ENCODE measurements at regions not wholly inside any gene's neighbourhood (a gene's known extent, or its start where the extent isn't known, plus 50 kb on each side); places are given as distances from the start of the nearest gene placed in this dataset.

GRCh38 chr22:27671413-27671935, 130.1 kb downstream of the MN1 start:
- Histone ChIP-seq H3K9me3 (ENCODE audit: control insufficient read depth, low read length) (peaks cover 1% of the 10 kb centered on the region), H3K14ac (ENCODE audit: low read length in 2 of 2) (no peak overlapping the region), H2BK120ac (ENCODE audit: low read depth, low read length) (peak overlapping the region; percentile 82), H3K4ac (ENCODE audit: low read depth in 1 of 2, low read length in 2 of 2) (peak overlapping the region in 1 of 2 experiments; percentile 43), H4K8ac (ENCODE audit: low read length) (peak overlapping the region; percentile 87), H3K27ac (ENCODE audit: low read length, poor library complexity, severe bottlenecking) (no peak overlapping the region), H2AK5ac (ENCODE audit: low read length, severe bottlenecking) (no peak overlapping the region), H3K4me2 (ENCODE audit: low read length, poor library complexity, severe bottlenecking) (no peak overlapping the region), H2AFZ (ENCODE audit: low read depth, low read length) (no peak overlapping the region), H3K18ac (ENCODE audit: low read depth in 1 of 2, low read length in 2 of 2) (peak overlapping the region; percentile 61 to 64), H3K36me3 (ENCODE audit: control insufficient read depth in 1 of 2, insufficient read depth in 2 of 2, low read depth in 1 of 2, low read length in 2 of 2) (no peaks in the 10 kb centered on the region), H2BK12ac (ENCODE audit: low read length in 2 of 2) (peak overlapping the region; percentile 49 to 60), H2BK5ac (ENCODE audit: low read depth, low read length, poor library complexity, severe bottlenecking) (no peak overlapping the region), H3K4me3 (ENCODE audit: insufficient read depth in 1 of 2, low read depth in 1 of 2, low read length in 2 of 2) (no peak overlapping the region), H3K4me1 (ENCODE audit: control insufficient read depth, insufficient read depth, low read depth, low read length) (peaks cover 34% of the 10 kb centered on the region), H4K91ac (ENCODE audit: low read length) (peak overlapping the region; percentile 85), H3K23ac (ENCODE audit: low read length in 2 of 2) (no peak overlapping the region), H3K9ac (ENCODE audit: low read length) (no peak overlapping the region), H2BK15ac (ENCODE audit: low read depth, poor library complexity, severe bottlenecking) (peak overlapping the region; percentile 6), H3K27me3 (ENCODE audit: control insufficient read depth in 1 of 2, insufficient read depth in 1 of 2, low read length in 2 of 2) (peaks cover 7 to 9% of the 10 kb centered on the region in 2 experiments), H3K79me1 (replicated peaks; ENCODE audit: low read length, poor library complexity, severe bottlenecking) (no peaks in the 10 kb centered on the region)
- WGBS: 66% methylated on average over 3 of the region's 3 CpGs
- no peak for DNase-seq

- Histone ChIP-seq H2BK120ac (ENCODE audit: low read depth, low read length) (no peak overlapping the region), H3K4me3 (ENCODE audit: insufficient read depth in 1 of 2, low read depth in 1 of 2, low read length in 2 of 2) (no peak overlapping the region), H2BK15ac (ENCODE audit: low read depth, poor library complexity, severe bottlenecking) (no peak overlapping the region), H2BK5ac (ENCODE audit: low read depth, low read length, poor library complexity, severe bottlenecking) (no peak overlapping the region), H3K18ac (ENCODE audit: low read depth in 1 of 2, low read length in 2 of 2) (no peak overlapping the region), H2AFZ (ENCODE audit: low read depth, low read length) (no peak overlapping the region), H3K14ac (ENCODE audit: low read length in 2 of 2) (no peak overlapping the region), H4K8ac (ENCODE audit: low read length) (no peak overlapping the region), H3K36me3 (ENCODE audit: control insufficient read depth in 1 of 2, insufficient read depth in 2 of 2, low read depth in 1 of 2, low read length in 2 of 2) (no peaks in the 10 kb centered on the region), H2AK5ac (ENCODE audit: low read length, severe bottlenecking) (no peak overlapping the region), H3K27ac (ENCODE audit: low read length, poor library complexity, severe bottlenecking) (no peak overlapping the region), H3K9me3 (ENCODE audit: control insufficient read depth, low read length) (no peaks in the 10 kb centered on the region), H3K4ac (ENCODE audit: low read depth in 1 of 2, low read length in 2 of 2) (no peak overlapping the region), H3K4me1 (ENCODE audit: control insufficient read depth, insufficient read depth, low read depth, low read length) (peaks cover 26% of the 10 kb centered on the region), H3K9ac (ENCODE audit: low read length) (no peak overlapping the region), H3K27me3 (ENCODE audit: control insufficient read depth in 1 of 2, insufficient read depth in 1 of 2, low read length in 2 of 2) (peaks cover 7 to 16% of the 10 kb centered on the region in 2 experiments), H3K4me2 (ENCODE audit: low read length, poor library complexity, severe bottlenecking) (no peak overlapping the region), H3K23ac (ENCODE audit: low read length in 2 of 2) (no peak overlapping the region), H3K79me1 (replicated peaks; ENCODE audit: low read length, poor library complexity, severe bottlenecking) (no peaks in the 10 kb centered on the region), H4K91ac (ENCODE audit: low read length) (no peak overlapping the region), H2BK12ac (ENCODE audit: low read length in 2 of 2) (no peak overlapping the region)
- WGBS: 91% methylated on average over 9 of the region's 9 CpGs
- no peak for DNase-seq
Measured at GRCh38 chr22:27672721-27673418, 128.7 kb downstream of the MN1 start.

GRCh38 chr22:27673839-27674238, 127.7 kb downstream of the MN1 start:
- Histone ChIP-seq H2AK5ac (ENCODE audit: low read length, severe bottlenecking) (no peak overlapping the region), H3K18ac (ENCODE audit: low read depth in 1 of 2, low read length in 2 of 2) (no peak overlapping the region), H3K36me3 (ENCODE audit: control insufficient read depth in 1 of 2, insufficient read depth in 2 of 2, low read depth in 1 of 2, low read length in 2 of 2) (no peaks in the 10 kb centered on the region), H3K27ac (ENCODE audit: low read length, poor library complexity, severe bottlenecking) (no peak overlapping the region), H2BK120ac (ENCODE audit: low read depth, low read length) (no peak overlapping the region), H3K27me3 (ENCODE audit: control insufficient read depth in 1 of 2, insufficient read depth in 1 of 2, low read length in 2 of 2) (peaks cover 7 to 21% of the 10 kb centered on the region in 2 experiments), H3K4me3 (ENCODE audit: insufficient read depth in 1 of 2, low read depth in 1 of 2, low read length in 2 of 2) (no peak overlapping the region), H2BK12ac (ENCODE audit: low read length in 2 of 2) (no peak overlapping the region), H3K4ac (ENCODE audit: low read depth in 1 of 2, low read length in 2 of 2) (no peak overlapping the region), H3K4me2 (ENCODE audit: low read length, poor library complexity, severe bottlenecking) (no peak overlapping the region), H2BK15ac (ENCODE audit: low read depth, poor library complexity, severe bottlenecking) (no peak overlapping the region), H4K8ac (ENCODE audit: low read length) (no peak overlapping the region), H2BK5ac (ENCODE audit: low read depth, low read length, poor library complexity, severe bottlenecking) (no peak overlapping the region), H4K91ac (ENCODE audit: low read length) (no peak overlapping the region), H3K9ac (ENCODE audit: low read length) (no peak overlapping the region), H3K14ac (ENCODE audit: low read length in 2 of 2) (no peak overlapping the region), H3K4me1 (ENCODE audit: control insufficient read depth, insufficient read depth, low read depth, low read length) (peaks cover 23% of the 10 kb centered on the region), H3K79me1 (replicated peaks; ENCODE audit: low read length, poor library complexity, severe bottlenecking) (no peaks in the 10 kb centered on the region), H2AFZ (ENCODE audit: low read depth, low read length) (no peak overlapping the region), H3K23ac (ENCODE audit: low read length in 2 of 2) (no peak overlapping the region), H3K9me3 (ENCODE audit: control insufficient read depth, low read length) (no peaks in the 10 kb centered on the region)
- no peak for DNase-seq
- WGBS: 51% methylated on average over 15 of the region's 15 CpGs

- H3K27me3 ChIP-seq (ENCODE audit: control insufficient read depth in 1 of 2, insufficient read depth in 1 of 2, low read length in 2 of 2): peaks cover 10 to 23% of the 10 kb centered on the region in 2 experiments
- H3K36me3 ChIP-seq (ENCODE audit: control insufficient read depth in 1 of 2, insufficient read depth in 2 of 2, low read depth in 1 of 2, low read length in 2 of 2): no peaks in the 10 kb centered on the region
- no peak overlapping the region for H2AK5ac ChIP-seq (ENCODE audit: low read length, severe bottlenecking)
- no peak overlapping the region for H4K8ac ChIP-seq (ENCODE audit: low read length)
- no peak overlapping the region for H3K18ac ChIP-seq (ENCODE audit: low read depth in 1 of 2, low read length in 2 of 2)
- no peak for DNase-seq
- H3K4me2 ChIP-seq (ENCODE audit: low read length, poor library complexity, severe bottlenecking): no peak overlapping the region
- H3K9me3 ChIP-seq (ENCODE audit: control insufficient read depth, low read length): no peaks in the 10 kb centered on the region
- no peak overlapping the region for H3K14ac ChIP-seq (ENCODE audit: low read length in 2 of 2)
- no peak overlapping the region for H2BK15ac ChIP-seq (ENCODE audit: low read depth, poor library complexity, severe bottlenecking)
- H3K4me3 ChIP-seq (ENCODE audit: insufficient read depth in 1 of 2, low read depth in 1 of 2, low read length in 2 of 2): no peak overlapping the region
- 87% methylated on average over 4 of the region's 4 CpGs for WGBS
- no peak overlapping the region for H2BK120ac ChIP-seq (ENCODE audit: low read depth, low read length)
- no peak overlapping the region for H3K27ac ChIP-seq (ENCODE audit: low read length, poor library complexity, severe bottlenecking)
- H4K91ac ChIP-seq (ENCODE audit: low read length): no peak overlapping the region
- no peaks in the 10 kb centered on the region for H3K79me1 ChIP-seq (replicated peaks; ENCODE audit: low read length, poor library complexity, severe bottlenecking)
- H3K9ac ChIP-seq (ENCODE audit: low read length): no peak overlapping the region
- no peak overlapping the region for H2AFZ ChIP-seq (ENCODE audit: low read depth, low read length)
- H2BK12ac ChIP-seq (ENCODE audit: low read length in 2 of 2): no peak overlapping the region
- H2BK5ac ChIP-seq (ENCODE audit: low read depth, low read length, poor library complexity, severe bottlenecking): no peak overlapping the region
- H3K4me1 ChIP-seq (ENCODE audit: control insufficient read depth, insufficient read depth, low read depth, low read length): peaks cover 18% of the 10 kb centered on the region
- H3K4ac ChIP-seq (ENCODE audit: low read depth in 1 of 2, low read length in 2 of 2): no peak overlapping the region
- H3K23ac ChIP-seq (ENCODE audit: low read length in 2 of 2): no peak overlapping the region
Measured at GRCh38 chr22:27674261-27674923, 127.2 kb downstream of the MN1 start.
